ENCODE measurements at regions not wholly inside any gene's neighbourhood (a gene's known extent, or its start where the extent isn't known, plus 50 kb on each side); places are given as distances from the start of the nearest gene placed in this dataset.

GRCh38 chr12:71000255-71000654, 79.7 kb upstream of the PTPRR start:
- POLR2A ChIA-PET = no interaction called here
- CTCF ChIA-PET = no interaction called here
- DNase-seq (ENCODE audit: extremely low spot score) = no peak
- no peak for TF ChIP-seq CTCF (IDR thresholded peaks at IDR 0.05; ENCODE audit: control extremely low read depth, extremely low read depth, low read depth, missing control alignments)

- TF ChIP-seq CTCF (IDR thresholded peaks at IDR 0.05; ENCODE audit: control extremely low read depth, extremely low read depth, low read depth, missing control alignments) = no peak
- CTCF ChIA-PET = interaction anchor here (1.9 to 3.1 kb wide), 2 partner anchors 11 to 14 kb away, joined by 4 to 8 read pairs; no protein-coding TSS in a partner anchor
- POLR2A ChIA-PET = no interaction called here
- no peak for DNase-seq (ENCODE audit: extremely low spot score)
Measured at GRCh38 chr12:70994217-70994788, 73.8 kb upstream of the PTPRR start.

DNA sequence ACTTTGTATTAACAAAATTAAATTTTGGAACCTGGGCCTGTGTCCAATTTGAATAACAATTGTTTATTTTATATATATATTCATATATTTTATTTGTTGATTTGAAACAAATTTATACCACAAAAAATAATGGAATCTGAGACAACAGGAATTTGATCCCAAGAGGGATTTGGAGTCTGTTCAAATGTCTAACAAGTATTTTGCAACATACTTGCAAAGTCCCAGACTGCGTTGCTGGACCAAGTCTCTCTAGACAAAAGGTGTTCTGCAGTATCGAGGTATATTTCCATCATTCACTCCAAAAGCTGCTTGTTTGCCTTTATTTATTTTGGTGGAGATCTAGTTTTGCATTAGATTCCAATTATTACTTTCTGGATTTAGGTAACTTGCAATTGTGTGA, 68.7 kb upstream of the PTPRR start:
- no peak for DNase-seq (ENCODE audit: extremely low spot score)
- CTCF ChIA-PET = no interaction called here
- POLR2A ChIA-PET = no interaction called here
- no peak for TF ChIP-seq CTCF (IDR thresholded peaks at IDR 0.05; ENCODE audit: control extremely low read depth, extremely low read depth, low read depth, missing control alignments)

- TF ChIP-seq CTCF (IDR thresholded peaks at IDR 0.05; ENCODE audit: control extremely low read depth, extremely low read depth, low read depth, missing control alignments) = no peak
Measured at GRCh38 chr12:70985850-70986249, 65.3 kb upstream of the PTPRR start.

GRCh38 chr12:70983692-70984091, 63.2 kb upstream of the PTPRR start:
- TF ChIP-seq CTCF (IDR thresholded peaks at IDR 0.05; ENCODE audit: control extremely low read depth, extremely low read depth, low read depth, missing control alignments) = no peak
- no peak for DNase-seq (ENCODE audit: extremely low spot score)
- ChIA-PET POLR2A (no interaction called here), CTCF (interaction anchor here (2.2 to 2.6 kb wide), 2 partner anchors 10 to 14 kb away, joined by 6 to 8 read pairs; no protein-coding TSS in a partner anchor)

More at GRCh38 chr12:70985850-70986249, 65.3 kb upstream of the PTPRR start:
- ChIA-PET POLR2A (no interaction called here), CTCF (interaction anchor here (1.7 kb wide), 1 partner anchor 12 kb away, joined by 3 read pairs; no protein-coding TSS in a partner anchor)
- no peak for DNase-seq (ENCODE audit: extremely low spot score)

GRCh38 chr12:70982991-70983390, 62.5 kb upstream of the PTPRR start:
- ChIA-PET POLR2A (no interaction called here), CTCF (interaction anchor here (2.2 to 2.6 kb wide), 2 partner anchors 10 to 14 kb away, joined by 6 to 8 read pairs; no protein-coding TSS in a partner anchor)
- TF ChIP-seq CTCF (IDR thresholded peaks at IDR 0.05; ENCODE audit: control extremely low read depth, extremely low read depth, low read depth, missing control alignments) = no peak
- no peak for DNase-seq (ENCODE audit: extremely low spot score)
